ENCODE measurements at regions not wholly inside any gene's neighbourhood (a gene's known extent, or its start where the extent isn't known, plus 50 kb on each side); places are given as distances from the start of the nearest gene placed in this dataset.

- no peak overlapping the region for H3K4me3 ChIP-seq (replicated peaks in 1 of 2; ENCODE audit: low read depth in 1 of 2, low read length in 2 of 2)
- CTCF ChIA-PET: no interaction called here
Observed at GRCh38 chr6:168137024-168137423, 58.0 kb upstream of the FRMD1 start.

More at GRCh38 chr6:168137024-168137423, 58.0 kb upstream of the FRMD1 start:
- no peaks in the 10 kb centered on the region for H3K4me1 ChIP-seq (ENCODE audit: control insufficient read depth in 1 of 2, insufficient read depth in 2 of 2, low read length in 2 of 2)
- DNase-seq (ENCODE audit: low read depth, low spot score) (no peak), ATAC-seq (no peak)
- peaks cover 12% of the 10 kb centered on the region for H3K27me3 ChIP-seq (ENCODE audit: insufficient read depth, low read length)
- no peaks in the 10 kb centered on the region for H3K79me2 ChIP-seq (ENCODE audit: insufficient read depth, low read length)
- BruUV-seq (replicated peaks): no TSS peak
- no peak overlapping the region for H3K4me2 ChIP-seq (ENCODE audit: low read length)
- intact Hi-C loops (cut with micrococcal nuclease): no loop called here
- H2AFZ ChIP-seq (ENCODE audit: low read depth, low read length, poor library complexity, severe bottlenecking): no peak overlapping the region
- TF ChIP-seq POLR2A (IDR thresholded peaks at IDR 0.05; ENCODE audit: borderline replicate concordance, extremely low read depth, insufficient read depth, insufficient read length): no peak
- TF ChIP-seq TCF7L2 (IDR thresholded peaks at IDR 0.05; ENCODE audit: borderline replicate concordance, extremely low read depth, insufficient read depth, insufficient read length): no peak
- TF ChIP-seq ZNF274 (IDR thresholded peaks at IDR 0.05; ENCODE audit: low read depth, low read length): no peak
- TF ChIP-seq, protein P1, sequence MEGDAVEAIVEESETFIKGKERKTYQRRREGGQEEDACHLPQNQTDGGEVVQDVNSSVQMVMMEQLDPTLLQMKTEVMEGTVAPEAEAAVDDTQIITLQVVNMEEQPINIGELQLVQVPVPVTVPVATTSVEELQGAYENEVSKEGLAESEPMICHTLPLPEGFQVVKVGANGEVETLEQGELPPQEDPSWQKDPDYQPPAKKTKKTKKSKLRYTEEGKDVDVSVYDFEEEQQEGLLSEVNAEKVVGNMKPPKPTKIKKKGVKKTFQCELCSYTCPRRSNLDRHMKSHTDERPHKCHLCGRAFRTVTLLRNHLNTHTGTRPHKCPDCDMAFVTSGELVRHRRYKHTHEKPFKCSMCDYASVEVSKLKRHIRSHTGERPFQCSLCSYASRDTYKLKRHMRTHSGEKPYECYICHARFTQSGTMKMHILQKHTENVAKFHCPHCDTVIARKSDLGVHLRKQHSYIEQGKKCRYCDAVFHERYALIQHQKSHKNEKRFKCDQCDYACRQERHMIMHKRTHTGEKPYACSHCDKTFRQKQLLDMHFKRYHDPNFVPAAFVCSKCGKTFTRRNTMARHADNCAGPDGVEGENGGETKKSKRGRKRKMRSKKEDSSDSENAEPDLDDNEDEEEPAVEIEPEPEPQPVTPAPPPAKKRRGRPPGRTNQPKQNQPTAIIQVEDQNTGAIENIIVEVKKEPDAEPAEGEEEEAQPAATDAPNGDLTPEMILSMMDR (IDR thresholded peaks at IDR 0.05 in 2 of 3, conservative IDR thresholded peaks at IDR 0.05 in 1 of 3; ENCODE audit: borderline replicate concordance in 1 of 3, insufficient read depth in 1 of 3, low read depth in 2 of 3, low read length in 2 of 3): no peak
- TF ChIP-seq POLR2AphosphoS5 (IDR thresholded peaks at IDR 0.05; ENCODE audit: low read depth, low read length): no peak
- TF ChIP-seq CEBPB (IDR thresholded peaks at IDR 0.05; ENCODE audit: low read depth): no peak
- no peak for TF ChIP-seq YY1 (IDR thresholded peaks at IDR 0.05; ENCODE audit: extremely low read depth, insufficient replicate concordance, low read depth, low read length)
- TF ChIP-seq, protein P2, sequence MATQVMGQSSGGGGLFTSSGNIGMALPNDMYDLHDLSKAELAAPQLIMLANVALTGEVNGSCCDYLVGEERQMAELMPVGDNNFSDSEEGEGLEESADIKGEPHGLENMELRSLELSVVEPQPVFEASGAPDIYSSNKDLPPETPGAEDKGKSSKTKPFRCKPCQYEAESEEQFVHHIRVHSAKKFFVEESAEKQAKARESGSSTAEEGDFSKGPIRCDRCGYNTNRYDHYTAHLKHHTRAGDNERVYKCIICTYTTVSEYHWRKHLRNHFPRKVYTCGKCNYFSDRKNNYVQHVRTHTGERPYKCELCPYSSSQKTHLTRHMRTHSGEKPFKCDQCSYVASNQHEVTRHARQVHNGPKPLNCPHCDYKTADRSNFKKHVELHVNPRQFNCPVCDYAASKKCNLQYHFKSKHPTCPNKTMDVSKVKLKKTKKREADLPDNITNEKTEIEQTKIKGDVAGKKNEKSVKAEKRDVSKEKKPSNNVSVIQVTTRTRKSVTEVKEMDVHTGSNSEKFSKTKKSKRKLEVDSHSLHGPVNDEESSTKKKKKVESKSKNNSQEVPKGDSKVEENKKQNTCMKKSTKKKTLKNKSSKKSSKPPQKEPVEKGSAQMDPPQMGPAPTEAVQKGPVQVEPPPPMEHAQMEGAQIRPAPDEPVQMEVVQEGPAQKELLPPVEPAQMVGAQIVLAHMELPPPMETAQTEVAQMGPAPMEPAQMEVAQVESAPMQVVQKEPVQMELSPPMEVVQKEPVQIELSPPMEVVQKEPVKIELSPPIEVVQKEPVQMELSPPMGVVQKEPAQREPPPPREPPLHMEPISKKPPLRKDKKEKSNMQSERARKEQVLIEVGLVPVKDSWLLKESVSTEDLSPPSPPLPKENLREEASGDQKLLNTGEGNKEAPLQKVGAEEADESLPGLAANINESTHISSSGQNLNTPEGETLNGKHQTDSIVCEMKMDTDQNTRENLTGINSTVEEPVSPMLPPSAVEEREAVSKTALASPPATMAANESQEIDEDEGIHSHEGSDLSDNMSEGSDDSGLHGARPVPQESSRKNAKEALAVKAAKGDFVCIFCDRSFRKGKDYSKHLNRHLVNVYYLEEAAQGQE (IDR thresholded peaks at IDR 0.05; ENCODE audit: low read depth): no peak
- TF ChIP-seq, protein P3, sequence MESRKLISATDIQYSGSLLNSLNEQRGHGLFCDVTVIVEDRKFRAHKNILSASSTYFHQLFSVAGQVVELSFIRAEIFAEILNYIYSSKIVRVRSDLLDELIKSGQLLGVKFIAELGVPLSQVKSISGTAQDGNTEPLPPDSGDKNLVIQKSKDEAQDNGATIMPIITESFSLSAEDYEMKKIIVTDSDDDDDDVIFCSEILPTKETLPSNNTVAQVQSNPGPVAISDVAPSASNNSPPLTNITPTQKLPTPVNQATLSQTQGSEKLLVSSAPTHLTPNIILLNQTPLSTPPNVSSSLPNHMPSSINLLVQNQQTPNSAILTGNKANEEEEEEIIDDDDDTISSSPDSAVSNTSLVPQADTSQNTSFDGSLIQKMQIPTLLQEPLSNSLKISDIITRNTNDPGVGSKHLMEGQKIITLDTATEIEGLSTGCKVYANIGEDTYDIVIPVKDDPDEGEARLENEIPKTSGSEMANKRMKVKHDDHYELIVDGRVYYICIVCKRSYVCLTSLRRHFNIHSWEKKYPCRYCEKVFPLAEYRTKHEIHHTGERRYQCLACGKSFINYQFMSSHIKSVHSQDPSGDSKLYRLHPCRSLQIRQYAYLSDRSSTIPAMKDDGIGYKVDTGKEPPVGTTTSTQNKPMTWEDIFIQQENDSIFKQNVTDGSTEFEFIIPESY (IDR thresholded peaks at IDR 0.05; ENCODE audit: extremely low read depth, insufficient replicate concordance, low read length): no peak
- no peak for TF ChIP-seq ZFX (IDR thresholded peaks at IDR 0.05)
- no peaks in the 10 kb centered on the region for H3K9me3 ChIP-seq (ENCODE audit: control insufficient read depth in 1 of 2, insufficient read depth in 1 of 2, low read depth in 1 of 2, low read length in 2 of 2)
- no peaks in the 10 kb centered on the region for H3K9me2 ChIP-seq (ENCODE audit: insufficient read depth)
- no peak overlapping the region for H3K9ac ChIP-seq (ENCODE audit: low read length)
- RAD21 ChIA-PET (ENCODE audit: low non-redundant PET in 1 of 2, low total read pairs in 2 of 2, uncharacterized antibody in 2 of 2, unreplicated experiment in 2 of 2): no interaction called here
- H3K27ac ChIP-seq (ENCODE audit: low read depth, low read length): no peak overlapping the region
- POLR2A ChIA-PET: no interaction called here
- H4K20me1 ChIP-seq (ENCODE audit: insufficient read depth): no peaks in the 10 kb centered on the region
- no peaks in the 10 kb centered on the region for H3K36me3 ChIP-seq (ENCODE audit: control insufficient read depth in 1 of 2, insufficient read depth in 2 of 2, low read length in 2 of 2)
